ENCODE measurements at regions not wholly inside any gene's neighbourhood (a gene's known extent, or its start where the extent isn't known, plus 50 kb on each side); places are given as distances from the start of the nearest gene placed in this dataset.
A peak's percentile ranks its signal among the peaks of the same experiment; 100 is the strongest.

- DNase-seq: no peak
Measured at GRCh38 chr14:97215263-97215969, 418.2 kb downstream of the VRK1 start.

- no peak for DNase-seq
Measured at GRCh38 chr14:97217111-97217885, 420.1 kb downstream of the VRK1 start.

GRCh38 chr14:97218274-97218673, 421.1 kb downstream of the VRK1 start:
- no peak for DNase-seq

- DNase-seq: peak; percentile 8
Measured at GRCh38 chr14:97218691-97219430, 421.7 kb downstream of the VRK1 start.

GRCh38 chr14:97219431-97220017, 422.3 kb downstream of the VRK1 start:
- DNase-seq: no peak

GRCh38 chr14:97221572-97222285, 424.5 kb downstream of the VRK1 start:
- no peak for DNase-seq

GRCh38 chr14:97224016-97224415, 426.8 kb downstream of the VRK1 start:
- no peak for DNase-seq

GRCh38 chr14:97230051-97230450, 432.9 kb downstream of the VRK1 start:
- no peak for DNase-seq

- DNase-seq: no peak
Measured at GRCh38 chr14:97233319-97233985, 436.3 kb downstream of the VRK1 start.

- no peak for DNase-seq
Measured at GRCh38 chr14:97246648-97247047, 449.5 kb downstream of the VRK1 start.

- no peak for DNase-seq
Measured at GRCh38 chr14:97248973-97249372, 451.8 kb downstream of the VRK1 start.

- DNase-seq: no peak
Measured at GRCh38 chr14:97250931-97251330, 453.7 kb downstream of the VRK1 start.

GRCh38 chr14:97251491-97252155, 454.4 kb downstream of the VRK1 start:
- DNase-seq: no peak

- no peak for DNase-seq
Measured at GRCh38 chr14:97253756-97254155, 456.6 kb downstream of the VRK1 start.

- DNase-seq: no peak
Measured at GRCh38 chr14:97262336-97262735, 465.2 kb downstream of the VRK1 start.

GRCh38 chr14:97264516-97265230, 467.5 kb downstream of the VRK1 start:
- no peak for DNase-seq

- no peak for DNase-seq
Measured at GRCh38 chr14:97266653-97267052, 469.5 kb downstream of the VRK1 start.

GRCh38 chr14:97267509-97267908, 470.3 kb downstream of the VRK1 start:
- DNase-seq: no peak

GRCh38 chr14:97268097-97268496, 470.9 kb downstream of the VRK1 start:
- no peak for DNase-seq

- DNase-seq: no peak
Measured at GRCh38 chr14:97270308-97270707, 473.1 kb downstream of the VRK1 start.

- no peak for DNase-seq
Measured at GRCh38 chr14:97271451-97271960, 474.3 kb downstream of the VRK1 start.
